ENCODE measurements at regions not wholly inside any gene's neighbourhood (a gene's known extent, or its start where the extent isn't known, plus 50 kb on each side); places are given as distances from the start of the nearest gene placed in this dataset.
"Not testable (repeated sequence)": the region's sequence is repeated elsewhere in the genome, so short reads cannot be mapped to it uniquely, and the experiment has no call there.

DNA sequence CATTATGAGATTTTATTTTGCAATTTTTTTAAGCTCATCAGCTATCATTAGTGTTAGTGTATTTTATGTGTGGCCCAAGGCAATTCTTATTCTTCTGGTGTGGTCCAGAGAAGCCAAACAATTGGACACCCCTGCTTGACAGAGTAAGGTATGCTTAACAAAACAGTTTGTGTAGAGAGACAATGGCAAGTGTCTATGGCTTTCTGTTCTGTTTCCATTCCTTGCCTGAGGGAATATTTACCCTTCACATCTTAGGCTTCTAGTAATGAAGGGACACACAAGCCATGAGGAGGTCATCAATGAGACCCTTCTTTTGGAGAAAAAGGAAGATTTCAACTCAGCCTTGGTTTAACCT is 1278.4 kb upstream of the TENM4 start:
- Histone ChIP-seq H3K36me3 (no peaks in the 10 kb centered on the region), H3K9me3 (no peaks in the 10 kb centered on the region), H3K27me3 (no peaks in the 10 kb centered on the region), H3K4me3 (no peak overlapping the region), H3K27ac (no peak overlapping the region), H3K4me1 (no peaks in the 10 kb centered on the region)
- ATAC-seq = no peak
- in situ Hi-C loops (cut with MboI; ENCODE audit: low sequenced_read_pairs in 4 of 4) = no loop called here
- TF ChIP-seq, protein P1, sequence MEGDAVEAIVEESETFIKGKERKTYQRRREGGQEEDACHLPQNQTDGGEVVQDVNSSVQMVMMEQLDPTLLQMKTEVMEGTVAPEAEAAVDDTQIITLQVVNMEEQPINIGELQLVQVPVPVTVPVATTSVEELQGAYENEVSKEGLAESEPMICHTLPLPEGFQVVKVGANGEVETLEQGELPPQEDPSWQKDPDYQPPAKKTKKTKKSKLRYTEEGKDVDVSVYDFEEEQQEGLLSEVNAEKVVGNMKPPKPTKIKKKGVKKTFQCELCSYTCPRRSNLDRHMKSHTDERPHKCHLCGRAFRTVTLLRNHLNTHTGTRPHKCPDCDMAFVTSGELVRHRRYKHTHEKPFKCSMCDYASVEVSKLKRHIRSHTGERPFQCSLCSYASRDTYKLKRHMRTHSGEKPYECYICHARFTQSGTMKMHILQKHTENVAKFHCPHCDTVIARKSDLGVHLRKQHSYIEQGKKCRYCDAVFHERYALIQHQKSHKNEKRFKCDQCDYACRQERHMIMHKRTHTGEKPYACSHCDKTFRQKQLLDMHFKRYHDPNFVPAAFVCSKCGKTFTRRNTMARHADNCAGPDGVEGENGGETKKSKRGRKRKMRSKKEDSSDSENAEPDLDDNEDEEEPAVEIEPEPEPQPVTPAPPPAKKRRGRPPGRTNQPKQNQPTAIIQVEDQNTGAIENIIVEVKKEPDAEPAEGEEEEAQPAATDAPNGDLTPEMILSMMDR (IDR thresholded peaks at IDR 0.05 in 4 of 5, conservative IDR thresholded peaks at IDR 0.05 in 1 of 5) = no peak
- TF ChIP-seq POLR2A (IDR thresholded peaks at IDR 0.05) = no peak
- DNase-seq = no peak
- intact Hi-C loops (cut with DNase I; ENCODE audit: low total_unique reads) = no loop called here

DNA sequence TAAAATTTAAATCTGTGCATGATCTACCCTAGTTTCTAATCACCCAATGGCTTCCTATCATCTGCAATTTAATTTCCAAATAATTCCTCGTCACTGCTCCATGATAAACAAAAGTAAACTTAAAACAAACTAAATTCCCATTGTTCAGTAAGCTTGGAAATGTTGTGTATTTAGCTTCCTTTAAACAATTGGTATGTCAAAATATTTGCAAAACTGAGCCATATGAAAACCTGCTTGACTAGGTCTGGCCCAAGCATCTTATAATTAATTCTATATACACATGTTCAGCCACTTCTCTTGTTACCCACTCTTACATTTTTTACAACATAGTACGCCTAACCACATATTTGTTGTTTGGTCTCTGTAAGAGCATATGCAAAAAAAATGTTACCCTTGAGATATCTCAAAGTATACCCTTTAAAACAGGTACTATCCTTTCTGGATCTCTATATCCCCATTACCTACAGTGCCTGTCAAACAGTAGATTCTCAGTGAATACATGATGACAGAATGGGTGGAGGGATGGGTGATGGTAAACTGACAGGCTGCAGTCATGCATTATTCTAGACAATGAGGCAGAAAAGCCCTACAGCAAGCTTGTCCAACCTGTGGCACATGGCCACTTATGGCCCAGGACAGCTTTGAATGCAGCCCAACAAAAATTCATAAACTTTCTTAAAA is 1277.9 kb upstream of the TENM4 start:
- ATAC-seq (no peak), DNase-seq (no peak)
- Histone ChIP-seq H3K4me3 (no peak overlapping the region), H3K9me3 (no peaks in the 10 kb centered on the region), H3K27ac (no peak overlapping the region), H3K4me1 (no peaks in the 10 kb centered on the region), H3K36me3 (no peaks in the 10 kb centered on the region), H3K27me3 (no peaks in the 10 kb centered on the region)
- TF ChIP-seq, protein P1 (IDR thresholded peaks at IDR 0.05 in 4 of 5, conservative IDR thresholded peaks at IDR 0.05 in 1 of 5) = no peak
- no peak for TF ChIP-seq POLR2A (IDR thresholded peaks at IDR 0.05)
- in situ Hi-C loops (cut with MboI; ENCODE audit: low sequenced_read_pairs in 4 of 4) (no loop called here), intact Hi-C loops (cut with DNase I; ENCODE audit: low total_unique reads) (no loop called here)

DNA sequence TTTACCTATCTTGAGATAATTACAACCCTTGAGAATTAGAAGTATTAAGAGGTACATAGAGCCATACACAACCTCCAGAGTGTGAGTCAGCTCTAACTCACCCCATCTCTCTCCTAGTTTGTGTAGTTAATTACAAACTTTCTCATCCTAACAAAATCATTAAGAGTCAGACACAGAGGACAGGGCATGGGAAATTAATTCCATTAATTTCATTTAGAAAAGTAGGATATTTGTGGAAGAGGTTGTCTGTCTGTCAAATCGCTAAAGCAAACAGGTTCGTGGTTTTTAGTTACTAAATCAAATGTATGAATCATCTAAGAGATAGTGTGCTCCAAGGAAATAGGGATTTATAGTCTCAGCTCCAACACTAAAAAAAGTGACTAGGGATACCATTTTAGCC is 1261.4 kb upstream of the TENM4 start:
- in situ Hi-C loops (cut with MboI; ENCODE audit: low sequenced_read_pairs in 4 of 4) = no loop called here
- TF ChIP-seq POLR2A (IDR thresholded peaks at IDR 0.05) = no peak
- TF ChIP-seq, protein P1 (IDR thresholded peaks at IDR 0.05 in 4 of 5, conservative IDR thresholded peaks at IDR 0.05 in 1 of 5) = no peak
- intact Hi-C loops (cut with DNase I; ENCODE audit: low total_unique reads) = no loop called here

DNA sequence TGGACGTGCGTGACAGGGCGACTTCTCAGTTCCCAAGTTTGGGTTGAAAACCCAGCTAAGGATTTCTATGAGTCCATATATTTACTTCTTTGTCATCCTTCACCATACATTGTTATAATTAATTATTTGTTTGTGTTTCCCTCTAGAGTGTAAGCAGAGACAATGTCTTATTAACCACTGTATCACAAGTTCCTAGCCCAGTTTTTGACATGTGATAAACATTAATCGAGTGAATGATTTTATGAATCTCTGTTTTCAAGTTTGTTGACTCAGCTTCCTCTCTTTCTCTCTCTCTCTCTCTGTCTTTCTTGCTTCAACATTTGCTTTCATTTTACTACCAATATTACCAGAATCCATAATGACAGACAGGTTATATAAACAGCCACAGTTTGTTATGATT is 1259.6 kb upstream of the TENM4 start:
- no peak for TF ChIP-seq POLR2A (IDR thresholded peaks at IDR 0.05)
- TF ChIP-seq, protein P1 (IDR thresholded peaks at IDR 0.05 in 4 of 5, conservative IDR thresholded peaks at IDR 0.05 in 1 of 5) = no peak
- H3K4me3 ChIP-seq = no peak overlapping the region
- H3K27me3 ChIP-seq = no peaks in the 10 kb centered on the region
- ATAC-seq (no peak), DNase-seq (no peak)
- no peaks in the 10 kb centered on the region for H3K36me3 ChIP-seq
- in situ Hi-C loops (cut with MboI; ENCODE audit: low sequenced_read_pairs in 4 of 4) (no loop called here), intact Hi-C loops (cut with DNase I; ENCODE audit: low total_unique reads) (no loop called here)
- no peak overlapping the region for H3K27ac ChIP-seq
- no peaks in the 10 kb centered on the region for H3K9me3 ChIP-seq
- no peaks in the 10 kb centered on the region for H3K4me1 ChIP-seq

More for the DNA sequence above, 1261.4 kb upstream of the TENM4 start:
- DNase-seq (no peak), ATAC-seq (no peak)
- Histone ChIP-seq H3K27me3 (no peaks in the 10 kb centered on the region), H3K27ac (no peak overlapping the region), H3K36me3 (no peaks in the 10 kb centered on the region), H3K9me3 (no peaks in the 10 kb centered on the region), H3K4me1 (no peaks in the 10 kb centered on the region), H3K4me3 (no peak overlapping the region)

DNA sequence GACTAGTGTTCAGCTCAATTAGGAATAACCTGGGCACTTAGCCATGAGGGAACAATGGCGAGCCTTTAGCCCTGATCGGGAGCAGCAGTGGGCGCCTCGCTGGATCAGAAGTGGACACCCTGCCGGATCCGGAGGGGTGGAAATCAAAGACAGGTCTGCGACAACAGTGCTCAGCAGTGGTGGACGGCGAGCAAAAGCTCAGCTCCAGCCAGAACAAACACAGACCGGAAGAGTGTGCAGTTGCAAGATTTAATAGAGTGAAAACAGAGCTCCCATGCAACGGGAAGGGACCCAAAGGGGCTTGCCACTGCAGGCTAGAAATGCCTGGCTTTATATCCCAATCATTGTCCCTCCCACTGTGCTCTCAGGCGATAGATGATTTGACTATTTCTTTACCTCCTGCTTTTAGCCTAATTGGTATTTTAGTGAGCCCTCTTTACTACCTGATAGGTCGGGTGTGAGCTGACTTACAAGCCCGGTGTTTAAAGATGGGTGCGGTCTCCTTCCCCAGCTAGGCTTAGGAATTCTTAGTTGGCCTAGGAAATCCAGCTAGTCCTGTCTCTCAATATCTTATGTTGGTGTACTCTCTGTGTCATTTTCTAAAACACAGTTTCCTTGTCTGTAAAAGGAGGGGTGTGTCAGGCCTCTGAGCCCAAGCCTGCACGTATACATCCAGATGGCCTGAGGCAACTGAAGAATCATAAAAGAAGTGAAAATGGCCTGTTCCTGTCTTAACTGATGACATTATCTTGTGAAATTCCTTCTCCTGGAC is 1258.8 kb upstream of the TENM4 start:
- H3K27me3 ChIP-seq; H3K9me3 ChIP-seq; in situ Hi-C loops (cut with MboI; ENCODE audit: low sequenced_read_pairs in 4 of 4); DNase-seq; H3K36me3 ChIP-seq; ATAC-seq; intact Hi-C loops (cut with DNase I; ENCODE audit: low total_unique reads); H3K27ac ChIP-seq; H3K4me1 ChIP-seq; H3K4me3 ChIP-seq: not testable (repeated sequence)

Measured in gastrocnemius medialis (tissue), 4 donors.